RWPE1 (cell line): ENCODE measurements at regions not wholly inside any gene's neighbourhood (a gene's known extent, or its start where the extent isn't known, plus 50 kb on each side); places are given as distances from the start of the nearest gene placed in this dataset.

ENCODE experiments used
- CTCF ChIA-PET: fragments of 350-600 bp; sonication (Branson Sonifier 250); formaldehyde crosslinking; extraction: SDS; loops from one replicate; lab custom pipeline; 2021; lab: Yijun Ruan, JAX
- POLR2A ChIA-PET: fragments of 400-600 bp; formaldehyde crosslinking; extraction: SDS; loops from one replicate; lab custom pipeline; 2020; ENCODE audit warnings: antibody characterized with exemption; ENCODE audit not compliant: low non-redundant PET; lab: Yijun Ruan, JAX
- DNase-seq: peaks from one replicate; pipeline ENCODE4 v3.0.0; 2012; ENCODE audit warnings: low spot score
- H3K27ac ChIP-seq: fragments of 450-650 bp; 2 replicates; pipeline ENCODE4 v1.5.1; 2017
- TF ChIP-seq, protein P1 (sequence below): fragments of 450-650 bp; conservative IDR thresholded peaks from 2 replicates; pipeline ENCODE4 v1.5.1; 2017; ENCODE audit warnings: low read depth, mild to moderate bottlenecking

DNA sequence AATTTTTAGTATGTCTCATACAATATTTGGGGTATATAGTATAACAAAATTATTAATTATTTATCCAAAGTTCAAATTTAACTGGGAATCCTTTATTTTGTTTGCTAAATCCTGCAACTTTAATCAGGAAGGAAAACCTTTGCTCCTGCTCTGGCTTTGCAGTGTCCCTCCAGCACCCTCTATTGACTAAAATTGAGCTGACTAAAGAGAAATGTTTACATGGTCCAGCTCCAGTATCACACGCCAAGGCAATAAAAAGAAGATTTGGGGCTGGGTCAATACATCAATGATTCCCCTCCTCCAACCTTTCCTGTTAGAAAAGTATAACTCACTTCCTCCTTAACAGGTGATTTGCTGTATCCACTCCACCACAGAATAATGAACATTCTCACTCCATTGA is 153.0 kb upstream of the LRRC4C start:
- H3K27ac ChIP-seq = no peak overlapping the region
- CTCF ChIA-PET = interaction anchor here (0.5 to 1.2 kb wide), 6 partner anchors 114 to 665 kb away, joined by 3 to 8 read pairs (median 4); no protein-coding TSS in a partner anchor
- TF ChIP-seq, protein P1, sequence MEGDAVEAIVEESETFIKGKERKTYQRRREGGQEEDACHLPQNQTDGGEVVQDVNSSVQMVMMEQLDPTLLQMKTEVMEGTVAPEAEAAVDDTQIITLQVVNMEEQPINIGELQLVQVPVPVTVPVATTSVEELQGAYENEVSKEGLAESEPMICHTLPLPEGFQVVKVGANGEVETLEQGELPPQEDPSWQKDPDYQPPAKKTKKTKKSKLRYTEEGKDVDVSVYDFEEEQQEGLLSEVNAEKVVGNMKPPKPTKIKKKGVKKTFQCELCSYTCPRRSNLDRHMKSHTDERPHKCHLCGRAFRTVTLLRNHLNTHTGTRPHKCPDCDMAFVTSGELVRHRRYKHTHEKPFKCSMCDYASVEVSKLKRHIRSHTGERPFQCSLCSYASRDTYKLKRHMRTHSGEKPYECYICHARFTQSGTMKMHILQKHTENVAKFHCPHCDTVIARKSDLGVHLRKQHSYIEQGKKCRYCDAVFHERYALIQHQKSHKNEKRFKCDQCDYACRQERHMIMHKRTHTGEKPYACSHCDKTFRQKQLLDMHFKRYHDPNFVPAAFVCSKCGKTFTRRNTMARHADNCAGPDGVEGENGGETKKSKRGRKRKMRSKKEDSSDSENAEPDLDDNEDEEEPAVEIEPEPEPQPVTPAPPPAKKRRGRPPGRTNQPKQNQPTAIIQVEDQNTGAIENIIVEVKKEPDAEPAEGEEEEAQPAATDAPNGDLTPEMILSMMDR = no peak
- POLR2A ChIA-PET = no interaction called here
- DNase-seq = no peak

GRCh38 chr11:41613326-41613725 is 153.9 kb upstream of the LRRC4C start:
- no peak overlapping the region for H3K27ac ChIP-seq
- TF ChIP-seq, protein P1 = no peak
- ChIA-PET CTCF (no interaction called here), POLR2A (no interaction called here)
- no peak for DNase-seq

- DNase-seq = no peak
- H3K27ac ChIP-seq = no peak overlapping the region
- POLR2A ChIA-PET = no interaction called here
- CTCF ChIA-PET = no interaction called here
- TF ChIP-seq, protein P1 = no peak
These were observed 163.4 kb upstream of the LRRC4C start for GRCh38 chr11:41622707-41623359.

DNA sequence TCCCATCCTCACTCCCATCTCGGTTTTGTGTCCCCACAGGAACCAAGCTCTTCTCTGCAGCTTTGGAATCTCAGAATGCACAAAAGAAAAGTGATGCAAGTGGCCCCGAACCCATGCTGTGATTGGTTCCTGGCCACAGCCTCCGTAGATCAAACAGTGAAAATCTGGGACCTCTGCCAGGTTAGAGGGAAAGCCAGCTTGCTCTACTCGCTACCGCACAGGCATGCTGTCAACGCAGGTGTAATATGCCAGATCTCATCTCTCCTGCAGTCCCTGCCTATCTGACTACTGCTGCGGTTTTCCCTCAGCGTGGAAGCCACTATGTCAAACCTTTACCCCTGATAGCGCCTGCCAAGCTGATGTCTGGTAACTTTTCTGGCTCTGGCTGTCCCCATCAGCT is 200.5 kb upstream of the LRRC4C start:
- TF ChIP-seq, protein P1 = no peak
- POLR2A ChIA-PET = no interaction called here
- DNase-seq = no peak
- no peak overlapping the region for H3K27ac ChIP-seq
- CTCF ChIA-PET = no interaction called here

- DNase-seq = no peak
- no peak overlapping the region for H3K27ac ChIP-seq
- ChIA-PET POLR2A (no interaction called here), CTCF (no interaction called here)
- TF ChIP-seq, protein P1 = no peak
These were observed 201.1 kb upstream of the LRRC4C start for GRCh38 chr11:41660585-41660984.

GRCh38 chr11:41665441-41666360 is 206.2 kb upstream of the LRRC4C start:
- DNase-seq = no peak
- ChIA-PET CTCF (no interaction called here), POLR2A (no interaction called here)
- TF ChIP-seq, protein P1 = no peak
- H3K27ac ChIP-seq = no peak overlapping the region
